ENCODE measurements at regions not wholly inside any gene's neighbourhood (a gene's known extent, or its start where the extent isn't known, plus 50 kb on each side); places are given as distances from the start of the nearest gene placed in this dataset.
"Not testable (repeated sequence)": the region's sequence is repeated elsewhere in the genome, so short reads cannot be mapped to it uniquely, and the experiment has no call there.

DNA sequence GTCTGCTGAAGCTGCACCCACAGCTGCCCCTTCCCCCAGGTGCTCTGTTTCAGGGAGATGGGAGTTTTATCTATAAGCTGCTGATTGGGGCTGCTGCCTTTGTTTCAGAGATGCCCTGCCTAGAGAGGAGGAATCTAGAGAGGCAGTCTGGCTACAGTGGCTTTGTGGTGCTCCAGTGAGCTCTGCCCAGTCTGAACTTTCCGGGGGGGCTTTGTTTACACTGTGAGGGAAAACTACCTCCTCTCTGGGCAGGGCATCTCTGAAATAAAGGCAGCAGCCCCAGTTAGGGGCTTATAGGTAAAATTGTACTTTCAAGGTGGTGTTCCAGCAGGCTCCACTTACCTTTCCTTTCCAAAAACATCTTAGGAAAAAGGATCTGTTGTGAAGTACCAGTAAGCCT is 242.2 kb downstream of the SPRY1 start:
- DNase-seq (ENCODE audit: low read depth), result no peak

DNA sequence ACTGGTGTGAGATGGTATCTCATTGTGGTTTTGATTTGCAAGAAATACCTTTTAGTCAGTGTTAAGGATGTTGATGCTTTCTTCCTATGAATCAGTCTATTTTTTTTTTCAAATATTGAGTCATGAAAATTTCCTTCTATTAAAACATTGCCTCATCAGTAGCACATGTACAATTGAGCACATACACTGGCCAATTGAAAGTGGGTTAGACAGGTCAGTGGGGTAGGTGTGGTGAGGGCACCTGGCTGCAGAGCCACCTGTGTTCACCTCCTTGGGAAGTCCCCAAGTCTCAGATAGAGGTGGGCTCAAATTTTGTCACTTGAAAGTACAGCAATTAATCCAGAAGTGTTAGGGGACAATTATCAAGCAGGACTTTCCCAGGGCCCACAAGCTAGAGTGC is 243.7 kb downstream of the SPRY1 start:
- peak; percentile 47 for DNase-seq (ENCODE audit: low read depth)

DNA sequence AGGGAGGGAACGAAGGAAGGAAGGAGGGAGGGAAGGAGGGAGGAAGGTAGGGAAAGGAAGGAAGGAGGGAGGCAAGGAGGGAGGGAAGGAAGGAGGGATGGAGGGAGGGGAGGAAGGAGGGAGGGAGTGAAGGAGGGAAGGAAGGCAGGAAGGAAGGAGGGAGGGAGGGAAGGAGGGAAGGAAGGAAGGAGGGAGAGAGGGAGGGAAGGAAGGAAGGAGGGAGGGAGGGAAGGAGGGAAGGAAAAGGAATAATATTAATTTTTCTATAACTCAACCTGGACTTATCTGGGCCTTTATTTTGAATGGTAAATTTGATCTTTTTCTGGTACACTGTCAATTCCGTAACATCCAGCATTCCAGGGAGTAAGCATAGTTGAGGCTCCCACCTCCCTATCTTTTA is 244.2 kb downstream of the SPRY1 start:
- DNase-seq (ENCODE audit: low read depth), result no peak

DNA sequence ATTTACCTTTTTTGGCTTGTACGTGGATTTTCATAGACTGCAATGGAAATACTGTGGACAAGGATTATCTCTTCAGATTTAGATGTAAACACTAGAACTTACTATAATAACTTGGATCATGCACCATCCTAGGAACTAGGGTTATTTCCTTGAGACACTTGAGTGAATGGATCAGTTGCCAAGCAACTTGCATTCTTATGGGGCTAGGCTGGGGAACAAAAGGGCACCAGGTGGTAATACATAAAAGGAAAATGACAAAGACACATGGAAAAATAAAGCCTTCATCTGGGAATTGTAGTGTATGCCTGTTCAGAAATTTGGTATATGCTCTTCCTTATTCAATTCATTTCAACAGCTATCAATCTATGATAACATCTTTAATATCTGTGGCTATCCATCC is 247.1 kb downstream of the SPRY1 start:
- no peak for DNase-seq (ENCODE audit: low read depth)

DNA sequence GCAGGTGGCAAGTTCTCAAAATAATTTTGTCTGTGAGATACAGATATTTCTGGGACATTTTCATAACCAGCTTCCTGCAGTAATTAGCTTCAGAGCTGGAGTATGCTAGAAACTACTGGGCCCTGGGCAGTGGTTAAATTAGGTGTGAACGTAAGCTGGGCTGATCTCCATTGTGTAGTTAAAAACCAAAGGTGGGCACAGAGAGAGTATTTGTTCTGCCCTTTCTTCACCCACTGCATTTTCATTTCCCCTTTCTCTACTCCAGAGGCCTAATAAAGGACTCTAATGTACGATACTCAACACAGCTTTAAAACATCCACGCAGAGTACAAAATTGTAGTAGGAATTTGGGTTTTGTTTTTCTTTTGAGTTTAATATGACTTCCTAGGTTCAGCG is 252.7 kb downstream of the SPRY1 start:
- no peak for DNase-seq (ENCODE audit: low read depth)

DNA sequence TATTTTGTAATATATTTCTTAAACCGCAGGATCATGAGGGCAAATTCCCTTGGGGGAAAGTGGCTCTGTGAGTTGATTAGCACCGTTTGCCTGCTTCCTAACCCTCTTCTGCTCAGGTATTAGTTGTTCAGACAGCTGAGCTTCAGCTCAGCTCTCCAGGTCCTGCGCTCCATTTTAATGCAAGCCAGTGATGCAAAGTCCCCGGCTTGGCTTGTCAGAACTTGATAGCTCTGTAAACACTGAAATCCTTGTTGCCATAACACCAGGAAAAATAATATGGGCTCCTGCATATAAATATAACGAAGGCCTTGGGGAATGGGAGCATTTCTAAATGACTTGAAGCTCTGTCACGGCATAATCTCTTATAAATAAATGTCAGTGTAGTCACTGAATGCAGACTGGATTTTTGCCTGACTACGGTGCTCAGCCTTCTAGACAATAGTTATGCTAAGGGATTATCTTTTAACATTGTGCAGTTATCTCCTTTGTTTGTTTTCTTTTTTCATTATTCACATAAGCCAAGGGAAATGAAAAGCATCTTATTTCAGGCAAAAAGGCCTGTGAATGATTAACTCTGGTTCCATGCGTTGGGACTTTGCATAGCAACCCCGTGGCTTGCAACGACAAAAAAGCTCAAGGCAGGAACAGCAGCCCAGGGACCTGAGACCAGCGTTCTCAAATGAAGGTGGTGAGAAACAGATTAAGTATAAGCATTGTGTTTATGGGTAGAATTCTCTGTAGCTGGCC is 253.2 kb downstream of the SPRY1 start:
- peak; percentile 66 for DNase-seq (ENCODE audit: low read depth)

DNA sequence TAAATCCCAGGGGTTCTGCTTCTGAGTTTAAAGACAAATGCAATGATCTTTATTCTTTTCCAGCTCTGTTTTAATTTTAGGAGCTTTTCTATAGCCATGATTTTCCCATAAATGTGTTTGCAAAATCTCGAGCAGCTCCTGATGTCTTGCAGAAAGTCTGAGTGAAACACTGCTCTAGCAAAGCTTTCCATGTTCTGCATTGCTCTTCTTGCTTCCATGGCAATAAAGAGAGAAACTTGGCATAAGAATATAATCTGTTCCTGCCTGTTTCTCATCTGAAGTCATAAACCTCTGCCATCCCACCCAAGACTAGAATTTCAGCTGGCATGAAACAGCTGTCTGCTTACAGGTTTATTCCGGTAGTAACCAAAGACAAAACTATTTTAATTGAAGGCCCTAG is 254.5 kb downstream of the SPRY1 start:
- peak; percentile 72 for DNase-seq (ENCODE audit: low read depth)

DNA sequence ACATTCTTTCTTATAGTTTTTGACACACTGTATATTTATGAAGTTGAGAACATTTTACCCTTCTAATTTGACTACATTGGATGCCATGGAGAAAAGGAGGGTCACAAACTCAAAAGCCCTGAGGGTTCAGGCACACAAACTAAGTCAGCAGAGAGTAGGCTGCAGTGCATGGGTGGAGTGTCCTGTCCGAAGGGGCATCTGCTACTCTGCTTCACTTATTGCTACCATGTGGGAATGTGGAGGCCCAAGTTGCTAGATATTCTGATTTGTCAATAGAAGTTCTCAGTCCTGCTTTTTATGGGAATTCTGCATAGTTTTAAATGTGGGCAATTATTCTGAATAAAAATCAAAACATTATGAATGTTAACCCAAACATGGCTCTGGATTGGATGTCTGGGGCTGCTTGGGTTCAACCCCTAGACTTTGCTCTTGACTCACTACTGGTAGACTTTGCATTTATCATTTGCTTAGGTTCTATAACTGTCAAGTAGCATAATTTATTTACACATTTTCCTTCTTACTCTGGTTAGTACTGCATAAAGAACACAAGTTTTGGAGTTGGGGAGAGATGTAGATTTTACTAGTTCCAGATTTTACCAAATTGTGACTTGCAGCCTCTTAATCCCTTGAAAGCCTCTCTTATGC is 255.1 kb downstream of the SPRY1 start:
- DNase-seq (ENCODE audit: low read depth), result no peak

DNA sequence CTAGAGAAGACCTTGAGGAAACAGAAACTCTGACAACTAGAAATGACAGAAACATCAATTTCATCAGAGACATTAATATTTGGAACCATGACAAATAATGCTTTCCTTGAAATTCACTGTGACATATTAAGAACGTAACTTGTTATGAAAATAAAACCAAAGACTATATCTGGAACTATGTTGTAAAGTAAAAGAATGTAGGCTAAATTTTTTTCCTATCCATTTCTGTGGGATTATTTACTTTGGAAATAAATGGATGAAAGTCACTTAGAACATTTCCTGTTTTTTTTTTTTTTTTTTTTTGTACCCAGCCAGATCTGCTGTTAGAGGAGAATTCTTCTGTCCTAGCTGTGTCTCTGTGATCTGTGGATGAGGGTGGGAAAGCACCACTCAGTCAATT is 255.9 kb downstream of the SPRY1 start:
- DNase-seq (ENCODE audit: low read depth), result no peak

DNA sequence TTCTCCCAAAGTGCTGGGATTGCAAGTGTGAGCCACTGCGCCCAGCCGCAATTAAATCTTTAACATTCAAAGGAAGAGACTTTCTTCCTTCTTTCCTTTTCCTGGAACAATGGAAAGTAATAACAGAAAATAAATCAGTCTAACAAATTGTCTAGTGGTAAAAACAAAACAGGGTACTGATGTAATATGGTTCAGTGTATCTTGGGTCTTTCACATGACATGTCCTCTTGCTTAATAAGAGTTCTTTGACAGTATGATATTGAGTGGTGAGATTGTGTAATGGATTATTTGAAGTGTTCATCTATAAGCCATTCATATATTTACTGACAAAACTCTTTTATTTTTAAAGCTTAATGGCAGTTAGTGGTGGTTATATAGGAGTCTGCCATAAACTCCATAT is 256.6 kb downstream of the SPRY1 start:
- DNase-seq (ENCODE audit: low read depth), result no peak

DNA sequence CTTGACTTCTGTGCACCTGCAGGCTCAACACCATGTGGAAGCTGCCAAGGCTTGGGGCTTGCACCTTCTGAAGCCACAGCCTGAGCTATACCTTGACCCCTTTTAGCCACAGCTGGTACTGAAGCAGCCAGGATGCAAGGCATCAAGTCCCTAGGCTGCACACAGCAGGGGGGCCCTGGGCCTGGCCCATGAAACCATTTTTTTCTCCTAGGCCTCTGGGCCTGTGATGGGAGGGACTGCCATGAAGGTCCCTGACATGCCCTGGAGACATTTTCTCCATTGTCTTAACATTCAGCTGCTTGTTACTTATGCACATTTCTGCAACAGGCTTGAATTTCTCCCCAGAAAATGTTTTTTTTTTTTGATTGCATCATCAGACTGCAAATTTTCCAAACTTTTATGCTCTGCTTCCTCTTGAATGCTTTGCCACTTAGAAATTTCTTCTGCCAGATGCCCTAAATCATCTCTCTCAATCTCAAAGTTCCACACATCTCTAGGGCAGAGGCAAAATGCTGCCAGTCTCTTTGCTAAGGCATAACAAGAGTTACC is 260.2 kb downstream of the SPRY1 start:
- not testable (repeated sequence) for DNase-seq (ENCODE audit: low read depth)

DNA sequence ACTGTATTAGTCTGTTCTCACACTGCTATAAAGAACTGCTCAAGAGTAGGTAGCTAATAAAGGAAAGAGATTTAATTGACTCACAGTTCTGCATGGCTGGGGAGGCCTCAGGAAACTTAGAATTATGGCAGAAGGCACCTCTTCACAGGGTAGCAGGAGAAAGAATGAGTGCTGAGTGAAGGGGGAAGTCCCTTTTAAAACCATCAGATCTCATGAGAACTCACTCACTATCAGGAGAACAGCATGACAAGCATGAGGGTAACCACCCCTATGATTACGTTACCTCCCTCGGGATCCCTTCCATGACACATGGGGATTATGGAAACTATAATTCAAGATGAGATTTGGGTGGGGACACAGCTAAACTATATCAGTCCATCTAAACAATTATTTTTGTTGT is 261.0 kb downstream of the SPRY1 start:
- DNase-seq (ENCODE audit: low read depth), result not testable (repeated sequence)

DNA sequence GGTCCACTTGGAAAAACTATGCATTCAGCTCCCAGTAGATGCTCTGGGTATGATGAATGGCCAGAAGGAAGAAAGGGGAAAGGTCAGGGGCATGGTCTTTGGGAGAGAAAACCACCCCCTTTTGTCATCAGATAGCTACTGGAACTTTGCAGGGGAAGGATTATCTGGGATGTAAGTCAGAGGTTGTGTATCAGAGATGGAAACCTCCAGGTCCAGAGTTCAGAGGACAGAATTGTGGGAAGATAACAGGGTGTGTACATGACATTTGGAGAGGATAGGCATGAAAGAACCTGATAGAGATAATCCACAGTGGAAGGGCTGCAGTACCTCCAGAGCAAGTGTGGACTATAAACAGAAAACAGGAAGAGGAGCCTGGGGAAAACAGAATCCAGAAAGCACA is 262.7 kb downstream of the SPRY1 start:
- no peak for DNase-seq (ENCODE audit: low read depth)

DNA sequence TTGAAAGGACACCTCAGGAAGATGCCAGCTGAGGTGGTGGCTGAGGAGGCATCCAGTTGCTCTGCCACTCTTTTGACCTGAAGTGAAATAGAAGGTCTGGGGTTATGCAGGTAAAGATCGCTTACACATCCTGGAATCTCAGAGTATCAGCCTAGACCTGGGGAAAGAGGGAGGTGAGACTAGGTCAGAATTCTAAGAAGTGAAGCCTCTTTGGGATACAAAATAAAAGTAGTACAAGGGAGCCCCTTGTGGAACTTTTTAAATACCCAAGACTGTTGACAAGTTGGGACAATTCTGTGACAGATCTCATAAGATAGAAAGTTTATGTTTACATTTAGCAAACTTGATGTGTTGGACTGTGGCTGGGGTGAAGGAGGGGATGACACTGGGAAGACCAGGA is 263.1 kb downstream of the SPRY1 start:
- peak; percentile 30 for DNase-seq (ENCODE audit: low read depth)

DNA sequence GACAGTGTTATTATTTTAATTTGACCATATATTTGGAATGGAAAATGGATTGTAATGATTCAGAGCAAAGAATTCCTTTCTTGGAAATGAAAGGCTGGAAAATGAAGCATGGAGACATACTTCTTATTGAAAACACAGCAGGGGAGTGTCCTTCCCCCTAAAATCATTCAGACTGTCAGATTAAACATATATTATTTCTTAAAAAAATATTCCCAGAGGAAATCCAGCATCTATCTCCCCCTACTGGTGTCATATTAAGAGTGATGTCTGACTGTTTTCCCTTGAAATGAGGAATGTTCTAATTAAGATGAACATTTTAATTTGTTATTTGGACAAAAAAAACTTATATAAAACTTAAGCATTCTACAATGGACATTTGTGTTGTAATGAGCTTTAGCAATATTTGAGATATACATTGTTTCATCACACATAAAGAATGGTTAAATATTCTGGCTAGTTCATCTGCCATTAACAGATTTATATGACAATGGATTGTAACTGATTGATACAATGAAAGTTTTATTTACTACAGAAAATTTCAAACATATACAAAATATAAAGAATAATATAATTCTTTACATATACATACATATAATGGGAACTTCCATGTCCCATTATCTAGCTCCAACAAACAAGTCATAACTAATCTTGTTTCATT is 264.6 kb downstream of the SPRY1 start:
- peak; percentile 33 for DNase-seq (ENCODE audit: low read depth)

DNA sequence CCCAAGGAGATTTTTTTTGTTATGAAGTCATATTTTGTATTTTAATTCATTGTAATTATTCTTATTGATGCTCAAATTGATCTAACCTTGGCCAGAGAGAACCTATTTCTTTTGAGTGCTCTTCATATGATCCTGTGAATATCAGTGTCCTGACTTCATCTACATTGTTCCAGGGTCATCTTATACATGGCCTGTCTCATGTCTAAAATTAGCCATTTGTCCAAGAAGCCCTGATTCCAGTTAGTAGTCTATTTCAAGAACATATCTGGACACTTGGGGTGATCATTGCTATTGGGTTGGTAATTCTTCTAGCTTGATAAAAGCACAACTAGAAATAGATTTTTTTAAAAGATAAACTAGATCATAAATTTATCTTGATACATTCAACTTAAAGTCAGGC is 266.2 kb downstream of the SPRY1 start:
- DNase-seq (ENCODE audit: low read depth), result no peak

DNA sequence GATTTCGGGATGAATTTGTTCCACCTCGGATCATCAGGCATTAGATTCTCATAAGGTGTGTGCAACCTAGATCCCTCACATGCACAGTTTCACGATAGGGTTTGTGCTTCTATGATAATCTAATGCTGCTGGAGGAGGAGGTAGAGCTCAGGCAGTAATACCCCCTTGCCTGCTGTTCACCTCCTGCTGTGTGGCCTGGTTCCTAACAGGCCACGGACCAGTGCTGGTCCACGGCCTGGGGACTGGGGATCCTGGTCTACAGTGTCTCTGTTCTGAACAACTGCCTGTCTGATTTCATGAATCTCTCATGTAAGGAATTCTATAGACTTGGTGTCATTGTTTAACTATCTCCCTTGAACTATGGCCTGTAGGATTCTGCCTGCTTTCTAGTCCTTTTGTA is 269.9 kb downstream of the SPRY1 start:
- DNase-seq (ENCODE audit: low read depth), result no peak

DNA sequence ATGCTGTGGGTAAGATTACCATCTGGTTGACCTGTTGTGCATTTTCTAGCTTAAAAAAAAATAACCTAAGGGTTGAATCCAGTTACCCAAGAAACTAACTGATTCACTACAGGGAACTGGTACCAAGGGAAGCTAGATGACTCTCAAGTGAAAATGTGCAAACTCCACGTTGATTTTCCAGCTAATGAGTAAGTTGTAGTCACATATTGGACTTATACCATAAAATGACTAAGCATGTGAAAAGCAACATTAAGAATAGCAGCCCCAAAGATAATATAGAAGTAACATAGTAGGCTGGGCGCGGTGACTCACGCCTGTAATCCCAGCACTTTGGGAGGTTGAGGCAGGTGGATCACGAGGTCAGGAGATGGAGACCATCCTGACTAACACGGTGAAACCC is 270.9 kb downstream of the SPRY1 start:
- peak; percentile 34 for DNase-seq (ENCODE audit: low read depth)

DNA sequence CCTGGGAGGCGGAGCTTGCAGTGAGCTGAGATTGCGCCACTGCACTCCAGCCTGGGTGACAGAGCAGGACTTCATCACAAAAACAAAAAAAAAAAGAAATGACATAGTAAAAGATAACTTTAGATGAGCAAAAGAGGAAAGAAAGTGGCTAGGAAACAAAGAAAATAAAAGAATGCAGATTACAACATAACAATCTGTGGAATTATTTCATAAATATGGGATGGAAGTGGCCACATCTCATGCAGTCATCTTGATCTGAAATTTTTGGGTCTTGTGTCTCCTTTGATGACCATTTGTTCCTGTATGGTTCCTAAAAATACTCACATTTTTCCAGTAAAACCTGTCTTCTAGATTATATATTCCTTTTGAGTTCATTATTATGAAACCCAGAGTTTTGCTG is 271.4 kb downstream of the SPRY1 start:
- DNase-seq (ENCODE audit: low read depth), result no peak

DNA sequence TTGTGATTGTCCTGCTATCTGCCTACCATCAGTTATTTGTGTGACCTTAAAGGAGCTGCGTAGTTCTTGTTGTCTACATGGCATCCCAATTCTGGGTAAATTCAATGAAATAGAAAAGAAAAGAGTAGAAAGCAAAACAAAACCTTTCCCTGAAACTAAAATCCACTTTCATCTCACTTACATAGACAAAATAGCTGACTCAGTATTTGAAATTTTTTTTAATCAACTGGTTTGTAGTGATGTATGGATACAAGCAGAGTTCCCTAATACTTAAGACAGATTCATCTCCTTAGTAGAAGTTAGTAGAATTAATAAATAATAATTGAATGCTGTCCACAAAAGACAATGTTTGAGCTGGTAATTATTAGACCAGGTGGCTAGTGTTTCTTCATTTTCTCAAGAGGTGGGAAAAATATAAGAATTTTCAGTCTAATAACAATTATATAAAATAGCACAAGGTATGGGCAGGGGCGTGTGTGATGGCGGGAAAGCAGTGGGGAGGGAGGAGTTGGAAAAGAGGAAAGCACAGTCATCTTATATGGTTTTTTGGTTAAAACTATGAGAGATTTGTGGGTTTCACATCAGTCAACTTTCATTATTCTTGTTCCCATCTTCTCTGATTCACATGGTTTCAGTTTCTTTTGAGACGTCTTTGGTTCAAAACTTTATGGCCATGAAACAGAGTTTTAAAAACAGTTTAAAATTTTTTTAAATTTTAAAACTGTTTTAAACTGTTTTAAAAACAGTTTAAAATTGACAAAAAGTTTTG is 275.2 kb downstream of the SPRY1 start:
- DNase-seq (ENCODE audit: low read depth), result no peak

DNA sequence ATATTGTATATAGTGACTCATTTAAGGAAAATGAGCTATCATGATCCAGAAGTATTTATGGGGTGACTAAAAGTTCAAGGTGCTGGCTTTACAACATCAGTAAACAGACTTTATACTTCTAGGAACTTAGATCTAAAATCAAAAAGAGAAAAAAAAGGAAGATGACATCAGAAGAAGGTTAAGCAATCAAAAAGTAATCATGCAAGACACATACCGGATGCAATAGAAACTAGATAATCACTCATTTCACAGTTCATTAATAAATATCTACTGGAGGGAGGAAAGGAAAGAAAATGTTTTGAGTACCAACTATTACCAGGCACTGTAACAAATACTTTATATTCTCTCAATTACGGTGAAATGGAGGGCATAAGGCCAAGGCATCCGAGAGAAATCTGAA is 276.4 kb downstream of the SPRY1 start:
- no peak for DNase-seq (ENCODE audit: low read depth)

DNA sequence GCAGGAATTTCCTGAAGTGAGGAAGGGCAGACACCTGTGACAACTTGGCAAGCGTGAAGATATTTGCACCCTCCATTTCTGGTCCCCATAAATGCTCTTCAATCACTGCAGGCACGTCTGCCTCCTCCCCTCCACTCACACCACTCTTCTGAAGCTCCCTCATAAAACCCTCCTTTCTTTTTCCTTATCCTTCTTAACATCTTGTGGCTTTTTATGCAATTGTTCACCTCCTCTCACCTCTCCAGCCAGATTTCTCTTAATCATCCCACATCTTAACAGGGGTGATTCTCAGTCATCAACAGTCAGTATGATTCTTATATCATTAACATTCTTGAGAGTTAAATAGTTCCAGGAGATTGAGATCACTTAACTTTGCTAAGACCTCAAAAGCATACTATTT is 277.4 kb downstream of the SPRY1 start:
- no peak for DNase-seq (ENCODE audit: low read depth)
